Ectodermal cell (in vitro differentiated cells): ENCODE measurements at regions not wholly inside any gene's neighbourhood (a gene's known extent, or its start where the extent isn't known, plus 50 kb on each side); places are given as distances from the start of the nearest gene placed in this dataset.

Experiments
- H3K27ac ChIP-seq: 2 replicates; pipeline ENCODE4 v1.7.0; 2013; ENCODE audit warnings: mild to moderate bottlenecking, low read depth, low read length; ENCODE audit not compliant: insufficient read depth, poor library complexity, severe bottlenecking
- H3K27me3 ChIP-seq: 2 replicates; pipeline ENCODE4 v1.7.0; 2013; ENCODE audit warnings: mild to moderate bottlenecking, low read length; ENCODE audit not compliant: insufficient read depth, control insufficient read depth, poor library complexity, severe bottlenecking
- H3K36me3 ChIP-seq: one replicate; pipeline ENCODE4 v1.7.0; 2013; ENCODE audit warnings: low read length; ENCODE audit not compliant: control insufficient read depth, insufficient read depth
- H3K4me1 ChIP-seq: one replicate; pipeline ENCODE4 v1.7.0; 2013; ENCODE audit warnings: low read length; ENCODE audit not compliant: control insufficient read depth, insufficient read depth
- H3K4me3 ChIP-seq: 2 replicates; pipeline ENCODE4 v1.7.0; 2013; ENCODE audit warnings: low read depth, low read length, control low read depth; ENCODE audit not compliant: insufficient read depth
- H3K9me3 ChIP-seq: 2 replicates; pipeline ENCODE4 v1.7.0; 2013; ENCODE audit warnings: mild to moderate bottlenecking, low read length, moderate library complexity; ENCODE audit not compliant: control insufficient read depth
- WGBS, 2 experiments: methylation state at CpG; one replicate each; pipeline ENCODE4 v1.1.7; 2013; ENCODE audit warnings: missing lambda C conversion rate in 2 of 2; 5-methylcytosine and 5-hydroxymethylcytosine counted together

DNA sequence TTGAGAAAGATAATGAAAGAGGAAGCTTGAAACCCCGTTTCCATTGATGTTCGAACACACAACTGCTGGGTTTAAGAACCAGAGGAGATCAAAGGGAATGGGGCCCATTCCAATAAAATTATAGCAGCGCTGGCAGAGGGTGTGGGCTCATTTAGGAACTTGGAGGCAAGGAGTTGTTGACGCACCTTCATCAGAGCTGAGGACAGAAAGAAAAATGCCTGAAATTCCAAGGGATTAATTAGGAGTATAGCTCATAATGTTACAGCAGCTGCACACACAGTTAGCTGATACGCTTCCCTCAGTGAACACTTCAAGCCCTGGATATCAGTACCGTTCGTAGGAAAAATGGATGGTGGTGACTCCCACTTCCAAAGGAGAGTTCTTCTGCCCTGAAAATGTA, 127.2 kb downstream of the AXIN2 start:
- H3K9me3 ChIP-seq, result no peaks in the 10 kb centered on the region
- H3K27me3 ChIP-seq, result no peaks in the 10 kb centered on the region
- no peak overlapping the region for H3K27ac ChIP-seq
- 94% methylated on average over 7 of the region's 7 CpGs for WGBS, 2 experiments
- no peaks in the 10 kb centered on the region for H3K36me3 ChIP-seq
- no peak overlapping the region for H3K4me3 ChIP-seq
- peaks cover 16% of the 10 kb centered on the region for H3K4me1 ChIP-seq

- Histone ChIP-seq H3K27me3 (no peaks in the 10 kb centered on the region), H3K36me3 (no peaks in the 10 kb centered on the region), H3K27ac (no peak overlapping the region), H3K4me1 (peaks cover 10% of the 10 kb centered on the region), H3K9me3 (no peaks in the 10 kb centered on the region), H3K4me3 (no peak overlapping the region)
- 89 to 94% methylated on average over 4 of the region's 4 CpGs for WGBS, 2 experiments
Measured at GRCh38 chr17:65433592-65433991, 127.9 kb downstream of the AXIN2 start.

- no peaks in the 10 kb centered on the region for H3K27me3 ChIP-seq
- H3K4me3 ChIP-seq, result no peak overlapping the region
- H3K4me1 ChIP-seq, result peaks cover 6% of the 10 kb centered on the region
- no peaks in the 10 kb centered on the region for H3K9me3 ChIP-seq
- WGBS, 2 experiments, result 92 to 96% methylated on average over 1 of the region's 1 CpG
- no peak overlapping the region for H3K27ac ChIP-seq
- no peaks in the 10 kb centered on the region for H3K36me3 ChIP-seq
Measured at GRCh38 chr17:65433157-65433556, 128.3 kb downstream of the AXIN2 start.

DNA sequence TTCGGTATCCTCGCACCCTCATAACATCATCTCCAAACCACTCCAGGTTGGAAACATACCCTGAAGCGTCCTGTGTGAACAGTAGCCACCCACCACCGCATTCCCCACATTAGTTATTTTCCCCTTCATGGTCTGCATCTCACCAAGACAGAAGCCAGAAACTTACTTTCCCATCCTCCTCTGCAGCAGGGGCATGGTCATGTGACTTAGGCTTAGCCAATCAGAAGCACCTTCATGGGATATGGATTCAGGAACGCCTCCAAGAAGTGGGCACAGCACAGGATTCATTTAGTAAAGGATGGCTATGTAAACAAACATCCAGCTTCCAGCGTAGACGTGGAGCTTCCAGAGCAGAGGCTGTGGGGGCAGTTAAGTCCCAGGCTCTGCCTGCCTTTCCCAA, 130.3 kb downstream of the AXIN2 start:
- Histone ChIP-seq H3K4me3 (no peak overlapping the region), H3K27me3 (no peaks in the 10 kb centered on the region), H3K27ac (no peak overlapping the region), H3K9me3 (no peaks in the 10 kb centered on the region), H3K4me1 (peaks cover 4% of the 10 kb centered on the region), H3K36me3 (no peaks in the 10 kb centered on the region)
- WGBS, 2 experiments, result 94% methylated on average over 7 of the region's 7 CpGs

DNA sequence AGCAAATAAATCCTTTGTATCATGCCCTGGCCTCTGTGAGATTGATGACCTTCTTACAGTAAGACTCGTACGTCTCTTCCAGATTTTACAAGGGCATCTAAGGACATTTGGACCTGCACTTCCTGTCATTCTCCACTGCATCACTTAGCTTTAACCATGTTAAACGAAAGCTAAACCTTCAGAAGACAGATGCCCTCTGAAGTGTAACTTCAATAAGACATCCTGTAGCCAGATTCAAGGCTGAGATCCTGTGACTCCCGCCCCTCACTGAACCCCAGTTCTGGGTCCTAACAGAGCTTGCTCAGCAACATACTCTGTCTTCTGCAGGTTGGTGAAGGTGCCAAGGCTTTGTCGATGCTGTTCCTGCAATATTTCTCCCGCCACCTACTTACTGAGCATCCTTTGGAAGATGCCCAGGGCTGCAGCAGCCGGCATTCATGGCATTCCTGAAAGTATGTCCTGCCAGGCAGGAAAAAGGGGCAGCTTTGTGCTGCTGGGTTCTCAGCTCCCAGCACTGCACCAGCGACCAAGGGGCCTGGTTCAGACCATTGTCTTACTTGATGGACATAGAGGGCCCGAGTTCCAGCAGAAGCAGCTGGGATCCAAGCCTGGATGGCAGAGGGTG, 131.1 kb downstream of the AXIN2 start:
- no peak overlapping the region for H3K4me3 ChIP-seq
- H3K36me3 ChIP-seq, result no peaks in the 10 kb centered on the region
- WGBS, 2 experiments, result 86 to 87% methylated on average over 9 of the region's 9 CpGs
- H3K27ac ChIP-seq, result no peak overlapping the region
- H3K9me3 ChIP-seq, result no peaks in the 10 kb centered on the region
- no peaks in the 10 kb centered on the region for H3K27me3 ChIP-seq
- peaks cover 4% of the 10 kb centered on the region for H3K4me1 ChIP-seq

DNA sequence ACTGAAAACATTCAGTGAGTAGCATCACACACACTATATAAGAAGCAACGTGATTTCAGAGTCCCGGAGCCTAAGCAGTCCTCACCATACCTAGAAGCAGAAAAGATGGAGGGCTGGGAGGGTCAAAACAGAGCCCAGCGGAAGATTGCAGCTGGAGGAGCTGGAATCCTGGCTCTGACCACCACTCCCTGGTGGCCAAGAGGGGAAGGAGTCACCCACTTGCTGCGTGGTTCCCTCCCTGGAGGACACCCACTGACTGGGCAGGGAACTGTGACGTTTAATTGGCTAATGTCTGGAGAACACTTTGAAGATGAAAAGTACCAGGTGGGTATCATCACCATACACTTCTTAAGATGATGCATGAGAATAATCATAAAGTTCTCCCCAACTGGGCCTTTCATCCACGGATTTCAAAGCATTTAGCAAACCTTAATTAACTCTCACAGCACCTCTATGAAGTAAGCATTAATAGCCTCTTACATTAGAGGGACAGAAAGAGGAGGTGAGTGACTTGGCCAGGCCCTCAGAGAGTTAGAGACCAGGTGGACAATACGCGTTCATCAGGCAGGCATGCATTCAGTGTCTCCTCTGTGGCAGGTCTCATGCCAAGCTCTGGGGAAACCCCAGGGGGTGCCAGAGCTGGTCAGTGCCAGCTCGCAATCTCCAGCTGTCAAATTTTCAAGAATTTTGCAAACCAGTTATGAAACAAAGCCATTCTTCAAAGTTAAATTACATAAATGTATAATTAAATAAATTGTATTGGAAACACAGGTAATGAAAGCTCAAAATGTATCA, 137.9 kb downstream of the AXIN2 start:
- Histone ChIP-seq H3K27me3 (no peaks in the 10 kb centered on the region), H3K36me3 (no peaks in the 10 kb centered on the region), H3K4me3 (no peak overlapping the region), H3K27ac (no peak overlapping the region), H3K4me1 (no peaks in the 10 kb centered on the region), H3K9me3 (no peaks in the 10 kb centered on the region)
- 78 to 80% methylated on average over 9 of the region's 9 CpGs for WGBS, 2 experiments

GRCh38 chr17:65418622-65419021, 142.8 kb downstream of the AXIN2 start:
- H3K27me3 ChIP-seq, result no peaks in the 10 kb centered on the region
- no peak overlapping the region for H3K27ac ChIP-seq
- WGBS, 2 experiments, result 85 to 88% methylated on average over 3 of the region's 3 CpGs
- no peaks in the 10 kb centered on the region for H3K36me3 ChIP-seq
- no peaks in the 10 kb centered on the region for H3K9me3 ChIP-seq
- H3K4me3 ChIP-seq, result no peak overlapping the region
- no peaks in the 10 kb centered on the region for H3K4me1 ChIP-seq

DNA sequence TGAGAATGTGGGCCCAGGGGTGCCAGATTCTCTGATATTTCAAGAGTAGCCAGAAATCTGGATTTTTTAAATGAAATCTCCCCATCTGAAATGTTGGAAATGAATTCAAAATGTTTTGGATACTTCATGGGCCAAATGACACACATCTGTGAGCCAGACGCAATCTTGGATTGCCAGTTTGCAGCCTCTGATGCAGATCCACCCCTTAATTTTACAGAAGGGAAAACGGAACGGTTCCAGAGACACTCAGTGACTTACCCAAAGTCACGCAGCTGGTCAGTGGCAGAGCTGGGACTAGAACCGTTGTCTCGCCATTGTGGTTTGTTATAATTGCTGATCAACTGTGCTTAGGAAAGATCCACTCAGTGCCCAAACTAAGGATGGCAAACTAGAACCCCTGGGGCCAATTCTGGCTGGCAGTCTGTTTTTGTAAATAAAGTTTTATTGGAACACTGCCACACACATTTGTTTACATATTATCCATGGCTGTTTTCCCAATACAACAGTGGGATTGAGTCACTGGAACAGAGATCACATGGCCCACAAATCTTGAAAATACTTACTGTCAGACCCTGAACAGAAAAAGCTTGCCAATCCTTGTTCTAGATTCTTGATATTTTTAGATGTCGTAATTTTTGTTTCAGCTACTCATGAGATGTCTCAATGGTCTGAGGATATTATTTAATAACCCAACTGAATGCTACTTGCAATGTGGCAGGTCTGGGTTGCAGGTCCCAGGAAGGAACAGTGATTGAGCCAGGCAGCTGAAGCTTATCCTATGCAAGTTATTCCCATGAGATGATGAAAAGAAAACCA, 143.8 kb downstream of the AXIN2 start:
- no peaks in the 10 kb centered on the region for H3K36me3 ChIP-seq
- no peaks in the 10 kb centered on the region for H3K9me3 ChIP-seq
- no peak overlapping the region for H3K4me3 ChIP-seq
- no peaks in the 10 kb centered on the region for H3K4me1 ChIP-seq
- no peak overlapping the region for H3K27ac ChIP-seq
- 93 to 95% methylated on average over 7 of the region's 7 CpGs for WGBS, 2 experiments
- no peaks in the 10 kb centered on the region for H3K27me3 ChIP-seq

- no peaks in the 10 kb centered on the region for H3K9me3 ChIP-seq
- H3K27ac ChIP-seq, result no peak overlapping the region
- WGBS, 2 experiments, result 97 to 98% methylated on average over 4 to 5 of the region's 5 CpGs
- no peaks in the 10 kb centered on the region for H3K4me1 ChIP-seq
- no peaks in the 10 kb centered on the region for H3K36me3 ChIP-seq
- no peak overlapping the region for H3K4me3 ChIP-seq
- H3K27me3 ChIP-seq, result no peaks in the 10 kb centered on the region
Measured at GRCh38 chr17:65415991-65416390, 145.5 kb downstream of the AXIN2 start.

DNA sequence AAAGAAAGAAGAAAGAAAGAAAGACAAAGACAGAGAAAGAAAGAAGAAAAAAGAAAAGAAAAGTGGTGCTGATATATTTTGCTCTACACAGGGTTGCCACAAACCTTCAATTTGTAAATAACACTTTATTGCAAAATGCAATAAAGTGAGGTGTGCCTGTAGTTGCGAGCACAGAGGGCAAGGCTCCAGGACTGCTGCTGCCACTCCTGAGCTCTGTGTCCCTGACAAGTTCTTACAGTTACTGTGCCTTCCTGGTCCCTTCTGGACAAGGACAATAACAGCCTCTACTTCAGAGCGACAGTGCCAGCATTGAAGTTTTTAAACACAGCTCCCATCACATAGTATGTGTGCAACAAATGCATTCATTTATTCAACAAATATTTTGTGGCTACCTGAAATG, 148.1 kb downstream of the AXIN2 start:
- Histone ChIP-seq H3K36me3 (no peaks in the 10 kb centered on the region), H3K9me3 (no peaks in the 10 kb centered on the region), H3K4me1 (no peaks in the 10 kb centered on the region), H3K4me3 (no peak overlapping the region), H3K27ac (no peak overlapping the region), H3K27me3 (no peaks in the 10 kb centered on the region)
- 95 to 96% methylated on average over 2 of the region's 2 CpGs for WGBS, 2 experiments
